HG02885 (cell line): ENCODE measurements at regions not wholly inside any gene's neighbourhood (a gene's known extent, or its start where the extent isn't known, plus 50 kb on each side); places are given as distances from the start of the nearest gene placed in this dataset.
"Not testable (repeated sequence)": the region's sequence is repeated elsewhere in the genome, so short reads cannot be mapped to it uniquely, and the experiment has no call there.

Experiments used
- ATAC-seq: cut with Tn5 transposase; IDR thresholded peaks from one replicate; pipeline ENCODE4 v1.9.1; 2021; ENCODE audit warnings: mild to moderate bottlenecking; ENCODE audit not compliant: unreplicated experiment, poor library complexity

GRCh38 chr18:1097991-1098735, 193.5 kb downstream of the ADCYAP1 start:
- not testable (repeated sequence) for ATAC-seq

- no peak for ATAC-seq
Measured at GRCh38 chr18:1102848-1103247, 198.2 kb downstream of the ADCYAP1 start.

DNA sequence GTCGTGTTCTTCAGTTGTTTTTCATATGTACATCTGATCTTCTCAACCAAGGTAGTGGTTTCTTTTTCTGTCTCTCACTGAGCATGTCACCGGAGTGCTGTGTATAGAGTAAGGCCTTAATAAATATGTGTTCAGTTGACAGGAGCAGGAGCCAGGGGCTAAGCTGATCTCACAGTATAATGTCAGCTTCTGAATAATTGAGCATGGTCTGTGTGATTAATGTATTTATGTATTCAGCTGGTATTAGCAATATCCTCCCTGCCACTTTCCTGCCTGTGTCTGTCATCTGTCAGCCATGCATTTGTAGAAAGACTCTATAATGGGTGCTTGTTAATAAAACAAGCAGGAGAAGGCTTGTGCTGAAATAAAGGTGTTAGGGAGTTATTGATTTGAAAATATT, 198.9 kb downstream of the ADCYAP1 start:
- ATAC-seq: no peak

GRCh38 chr18:1104181-1104881, 199.7 kb downstream of the ADCYAP1 start:
- ATAC-seq: no peak

- no peak for ATAC-seq
Measured at GRCh38 chr18:1124495-1124894, 219.8 kb downstream of the ADCYAP1 start.

DNA sequence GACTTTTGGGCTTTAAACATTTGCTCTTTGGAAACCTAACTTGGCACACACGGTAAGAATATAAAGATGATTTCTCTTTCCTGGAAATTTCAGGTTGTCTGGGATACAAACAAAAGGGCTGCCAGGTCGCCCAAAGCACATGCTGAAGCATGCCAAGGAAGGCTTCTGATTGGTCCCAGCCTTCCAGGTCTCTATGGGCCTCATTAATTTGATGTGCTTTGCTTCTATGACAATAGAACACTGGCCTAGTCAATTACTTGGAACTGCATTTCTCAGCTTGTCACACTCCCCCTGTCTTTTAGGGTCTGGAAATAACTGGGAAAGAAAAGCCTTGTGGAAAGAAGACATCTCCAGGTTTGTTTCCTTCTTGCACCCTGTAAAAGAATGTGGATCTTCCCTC, 228.9 kb downstream of the ADCYAP1 start:
- ATAC-seq: no peak

- no peak for ATAC-seq
Measured at GRCh38 chr18:1147730-1148129, 243.1 kb downstream of the ADCYAP1 start.

DNA sequence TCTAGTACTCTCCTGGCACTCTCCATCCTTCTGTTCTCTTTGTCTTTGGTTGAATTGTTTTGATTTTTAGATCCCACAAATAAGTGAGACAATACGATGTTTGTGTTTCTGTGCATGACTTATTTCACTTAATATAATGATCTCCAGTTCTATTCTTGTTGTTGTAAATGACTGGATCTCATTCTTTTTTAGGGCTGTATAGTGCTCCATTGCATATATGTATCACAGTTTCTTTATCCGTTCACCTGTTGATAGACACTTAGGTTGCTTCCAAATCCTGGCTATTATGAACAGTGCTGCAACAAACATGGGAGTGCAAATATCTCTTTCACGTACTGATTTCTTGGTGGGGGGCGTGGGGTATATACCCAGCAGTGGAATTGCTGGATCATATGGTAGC, 245.0 kb downstream of the ADCYAP1 start:
- ATAC-seq: no peak

- ATAC-seq: no peak
Measured at GRCh38 chr18:1150344-1150743, 245.7 kb downstream of the ADCYAP1 start.

DNA sequence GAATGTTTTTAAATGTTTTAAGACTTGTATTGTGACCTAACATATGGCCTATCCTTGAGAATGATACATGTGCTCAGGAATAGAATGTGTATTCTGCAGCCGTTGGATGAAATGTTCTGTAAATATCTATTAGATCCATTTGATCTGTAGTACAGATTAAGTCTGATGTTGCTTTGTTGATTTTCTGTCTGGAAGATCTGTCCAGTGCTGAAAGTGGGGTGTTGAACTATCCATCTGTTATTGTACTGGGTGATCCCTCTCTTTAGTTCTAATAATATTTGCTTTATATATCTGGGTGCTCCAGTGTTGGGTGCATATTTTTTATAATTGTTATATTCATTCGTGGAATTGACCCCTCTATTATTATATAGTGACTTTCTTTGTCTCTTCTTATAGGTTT, 248.3 kb downstream of the ADCYAP1 start:
- ATAC-seq: not testable (repeated sequence)

- no peak for ATAC-seq
Measured at GRCh38 chr18:1173593-1173992, 268.9 kb downstream of the ADCYAP1 start.

GRCh38 chr18:1177232-1177631, 272.6 kb downstream of the ADCYAP1 start:
- no peak for ATAC-seq

- no peak for ATAC-seq
Measured at GRCh38 chr18:1191341-1191740, 286.7 kb downstream of the ADCYAP1 start.

DNA sequence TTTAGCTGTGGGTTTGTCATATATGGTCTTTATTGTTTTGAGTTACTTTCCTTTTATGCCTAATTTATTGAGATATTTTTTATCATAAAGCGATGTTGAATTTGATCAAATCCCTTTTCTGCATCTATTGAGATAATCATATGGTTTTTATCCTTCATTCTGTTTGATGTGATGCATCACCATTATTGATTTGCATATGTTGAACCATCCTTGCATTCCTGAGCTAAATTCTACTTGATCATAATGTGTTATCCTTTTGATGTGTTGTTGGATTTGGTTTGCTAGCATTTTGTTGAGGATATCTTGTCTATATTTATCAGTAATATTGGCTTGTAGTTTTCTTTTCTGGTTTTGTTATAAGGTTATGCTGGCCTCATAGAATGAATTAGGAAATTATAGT, 308.5 kb downstream of the ADCYAP1 start:
- no peak for ATAC-seq

DNA sequence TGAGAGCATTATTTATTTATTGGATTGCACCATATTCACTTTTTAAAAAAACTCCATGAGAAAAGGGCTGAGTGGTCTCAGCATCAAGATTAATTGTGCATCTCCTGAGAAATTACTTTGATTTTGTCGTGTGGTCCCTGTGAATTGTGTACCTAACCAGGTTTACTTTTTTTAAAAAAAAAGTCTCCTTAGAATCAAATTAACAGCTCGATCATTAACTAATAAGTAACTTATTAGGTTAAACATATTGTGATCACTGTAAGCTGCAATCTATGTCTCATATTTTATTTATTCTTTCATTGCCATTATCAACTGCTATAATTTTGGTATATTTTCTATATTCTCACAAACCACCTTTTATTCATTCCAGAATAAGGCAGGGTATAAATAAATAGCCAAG, 318.2 kb downstream of the ADCYAP1 start:
- ATAC-seq: no peak

DNA sequence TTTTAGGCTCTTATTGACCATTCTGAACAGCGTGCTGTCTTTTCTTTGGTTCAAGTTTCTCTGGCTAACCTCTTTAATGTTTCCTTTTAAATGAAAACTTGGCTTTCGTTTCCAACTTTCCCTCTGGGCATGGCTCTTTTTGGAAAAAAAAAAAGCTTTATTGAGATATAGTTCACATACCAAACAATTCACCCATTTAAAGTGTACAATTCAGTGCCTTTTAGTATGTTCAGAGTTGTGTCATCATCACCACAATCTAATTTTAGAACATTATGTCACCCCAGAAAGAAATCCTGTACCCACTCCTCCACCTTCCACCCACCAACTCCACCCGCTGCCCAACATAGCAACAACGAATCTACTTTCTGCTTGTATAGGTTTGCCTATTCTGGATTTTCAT, 322.4 kb downstream of the ADCYAP1 start:
- ATAC-seq: no peak

DNA sequence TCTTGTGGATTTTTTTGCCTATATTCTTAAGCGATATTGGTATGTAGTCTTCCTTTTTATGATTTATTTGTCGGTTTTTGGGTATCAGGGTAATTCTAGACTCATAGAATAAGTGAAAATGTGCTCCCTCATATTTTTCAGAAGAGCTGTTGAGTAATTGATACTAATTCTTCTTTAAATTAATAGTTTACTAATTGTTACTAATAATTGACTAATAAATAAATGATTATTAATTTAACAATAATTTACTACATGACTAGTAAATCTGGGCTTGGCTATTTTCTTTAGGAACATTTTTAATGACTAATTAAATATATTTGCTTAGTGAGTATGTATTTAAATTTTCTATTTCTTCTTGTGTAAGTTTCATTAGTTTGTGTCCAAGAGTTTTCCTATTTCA, 325.0 kb downstream of the ADCYAP1 start:
- ATAC-seq: no peak

GRCh38 chr18:1232867-1233266, 328.2 kb downstream of the ADCYAP1 start:
- ATAC-seq: no peak

DNA sequence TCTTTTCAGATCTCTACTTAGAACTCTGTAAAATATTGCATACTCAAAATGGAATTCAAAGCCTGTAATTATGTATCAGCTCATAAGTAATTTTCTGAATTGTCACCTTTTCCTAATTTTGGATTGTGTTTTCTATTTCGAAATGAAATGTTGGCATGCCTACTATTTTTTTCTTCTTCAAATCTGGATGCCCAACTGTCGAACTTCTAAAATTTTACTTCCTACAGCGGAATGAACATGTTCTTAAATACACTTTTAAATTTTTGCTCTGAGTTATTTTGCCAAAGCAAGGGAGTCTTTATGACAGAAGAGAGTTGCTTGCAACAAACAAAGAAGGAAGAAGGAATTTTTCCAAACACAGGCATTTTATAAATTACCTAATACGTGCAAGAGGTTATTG, 336.0 kb downstream of the ADCYAP1 start:
- no peak for ATAC-seq

DNA sequence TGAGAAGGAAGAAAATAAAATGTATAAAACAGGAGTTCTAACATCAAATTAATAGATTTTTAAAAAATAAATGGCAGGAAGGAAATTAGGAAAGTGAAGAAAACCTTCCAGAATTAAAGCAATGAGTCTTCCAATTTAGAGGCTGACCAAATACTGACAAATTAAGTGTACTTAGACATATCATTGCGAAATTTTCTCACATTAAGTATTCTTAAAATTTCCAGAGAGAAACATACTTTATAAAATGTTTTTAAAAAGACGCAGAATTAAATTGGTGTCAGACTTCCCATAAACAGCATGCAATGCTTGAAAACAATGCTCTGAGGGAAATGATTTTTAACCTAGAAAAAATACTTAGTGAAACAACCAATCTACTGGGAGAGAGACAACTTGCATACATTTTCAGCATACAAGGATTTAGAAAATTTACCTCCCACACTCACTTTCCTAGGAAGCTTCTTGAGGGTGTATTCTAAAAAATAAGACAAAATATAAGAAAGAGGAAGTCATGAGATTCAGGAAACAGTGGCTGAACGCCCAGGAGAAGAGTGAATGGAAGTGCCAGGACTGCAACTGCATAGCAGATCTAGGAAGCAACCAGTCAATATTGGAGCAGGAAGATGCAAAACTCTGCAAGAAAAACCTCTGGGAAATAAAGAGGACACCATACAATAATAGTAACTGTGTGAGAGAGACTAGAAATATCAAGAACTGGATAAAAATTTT, 339.9 kb downstream of the ADCYAP1 start:
- no peak for ATAC-seq

DNA sequence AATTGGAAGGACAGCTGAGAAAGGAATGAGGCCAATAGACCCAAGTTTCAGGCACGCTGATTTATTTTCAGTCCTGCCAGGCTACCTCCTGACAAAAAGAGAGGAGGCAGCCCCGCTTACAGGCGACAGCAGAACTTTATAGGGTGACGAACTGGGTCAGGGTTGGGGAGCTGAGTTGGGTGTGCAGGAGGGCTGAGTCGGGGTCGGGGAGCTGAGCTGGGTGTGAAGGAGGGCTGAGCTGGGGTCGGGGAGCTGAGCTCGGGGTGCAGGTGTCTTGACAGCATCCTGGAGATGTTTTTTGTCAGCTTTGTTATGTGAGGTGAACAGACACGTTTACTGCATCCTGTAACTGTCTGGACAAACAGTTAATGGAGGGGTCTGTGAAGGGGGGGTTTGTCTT, 342.2 kb downstream of the ADCYAP1 start:
- ATAC-seq: no peak
